ENCODE measurements at regions not wholly inside any gene's neighbourhood (a gene's known extent, or its start where the extent isn't known, plus 50 kb on each side); places are given as distances from the start of the nearest gene placed in this dataset.

DNA sequence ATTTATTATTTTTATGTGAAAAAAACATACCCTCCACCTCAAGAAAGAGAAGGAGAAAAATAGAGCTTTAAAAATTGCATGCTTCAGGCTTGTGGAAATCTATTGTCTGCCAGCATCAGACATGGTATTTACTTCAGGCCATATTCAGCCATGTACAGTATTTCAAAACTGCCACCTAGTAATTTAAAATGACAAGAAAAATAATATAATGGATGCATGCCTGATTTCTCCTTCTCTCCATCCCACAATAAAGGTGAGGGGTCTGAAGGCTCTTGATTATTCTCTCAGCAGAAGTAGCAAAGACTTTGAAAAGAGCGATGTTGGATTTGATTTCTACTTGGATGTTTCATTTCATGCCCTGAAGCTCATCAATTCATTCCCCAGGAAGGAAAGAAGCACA is 250.7 kb downstream of the TBC1D4 start:
- H3K4me3 ChIP-seq (ENCODE audit: low read depth, low read length) = no peak overlapping the region
- no peak for TF ChIP-seq CTCF (IDR thresholded peaks at IDR 0.05; ENCODE audit: low read depth, low read length)

GRCh38 chr13:75226733-75227435 is 255.1 kb downstream of the TBC1D4 start:
- no peak for TF ChIP-seq CTCF (IDR thresholded peaks at IDR 0.05; ENCODE audit: low read depth, low read length)
- no peak overlapping the region for H3K4me3 ChIP-seq (ENCODE audit: low read depth, low read length)

DNA sequence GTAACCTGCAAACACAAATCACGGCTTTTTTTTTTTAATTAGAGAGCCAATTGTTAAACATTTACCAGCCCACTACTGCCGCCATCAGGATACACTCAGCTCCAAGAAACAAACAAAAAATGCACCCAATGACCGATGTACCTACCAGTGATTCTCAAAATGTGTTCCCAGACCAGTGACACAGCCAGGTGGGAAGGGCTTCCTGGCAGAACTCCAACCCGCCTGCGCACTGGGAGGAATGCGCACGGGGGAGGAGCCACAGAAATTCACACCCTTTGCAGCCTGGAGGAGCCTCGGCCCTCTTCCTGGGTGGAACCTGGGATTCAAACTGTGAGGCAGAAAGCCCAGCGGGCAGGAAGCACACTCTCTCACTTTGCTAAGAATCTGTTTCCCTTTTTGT is 255.9 kb downstream of the TBC1D4 start:
- no peak overlapping the region for H3K4me3 ChIP-seq (ENCODE audit: low read depth, low read length)
- TF ChIP-seq CTCF (IDR thresholded peaks at IDR 0.05; ENCODE audit: low read depth, low read length) = no peak

DNA sequence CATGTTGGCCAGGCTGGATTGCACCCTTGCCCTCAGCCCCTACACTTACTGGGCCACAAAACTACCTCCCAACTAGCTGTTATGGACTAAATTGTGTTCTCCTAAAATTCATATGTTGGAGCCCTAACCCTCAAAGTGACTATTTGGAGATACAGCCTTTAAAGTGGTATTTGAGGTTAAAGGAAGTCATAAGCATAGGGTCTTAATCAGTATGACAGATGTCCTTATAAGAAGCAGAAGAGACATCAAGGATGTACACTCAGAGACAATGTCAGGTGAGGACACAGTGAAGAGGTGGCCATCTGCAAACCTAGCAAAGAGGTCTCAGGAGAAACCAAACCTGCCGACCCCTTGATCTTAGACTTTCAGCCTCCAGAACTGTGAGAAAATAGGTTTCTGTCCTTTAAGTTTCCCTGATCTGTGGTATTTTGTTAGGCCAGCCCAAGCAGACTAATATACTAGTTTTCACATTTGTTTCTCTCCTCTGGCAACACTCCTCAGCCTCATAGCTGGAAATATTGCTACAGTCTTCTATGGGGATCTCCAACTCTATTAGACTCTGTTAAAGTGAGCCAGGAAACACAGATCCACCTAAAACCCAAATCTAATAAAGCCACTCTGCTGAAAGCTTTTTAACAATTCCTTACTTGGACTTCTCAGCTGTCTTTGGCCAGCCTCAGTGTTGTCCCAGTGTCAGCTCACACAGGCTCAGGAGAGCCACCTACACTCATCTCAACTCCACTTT is 256.5 kb downstream of the TBC1D4 start:
- TF ChIP-seq CTCF (IDR thresholded peaks at IDR 0.05; ENCODE audit: low read depth, low read length) = no peak
- no peak overlapping the region for H3K4me3 ChIP-seq (ENCODE audit: low read depth, low read length)

DNA sequence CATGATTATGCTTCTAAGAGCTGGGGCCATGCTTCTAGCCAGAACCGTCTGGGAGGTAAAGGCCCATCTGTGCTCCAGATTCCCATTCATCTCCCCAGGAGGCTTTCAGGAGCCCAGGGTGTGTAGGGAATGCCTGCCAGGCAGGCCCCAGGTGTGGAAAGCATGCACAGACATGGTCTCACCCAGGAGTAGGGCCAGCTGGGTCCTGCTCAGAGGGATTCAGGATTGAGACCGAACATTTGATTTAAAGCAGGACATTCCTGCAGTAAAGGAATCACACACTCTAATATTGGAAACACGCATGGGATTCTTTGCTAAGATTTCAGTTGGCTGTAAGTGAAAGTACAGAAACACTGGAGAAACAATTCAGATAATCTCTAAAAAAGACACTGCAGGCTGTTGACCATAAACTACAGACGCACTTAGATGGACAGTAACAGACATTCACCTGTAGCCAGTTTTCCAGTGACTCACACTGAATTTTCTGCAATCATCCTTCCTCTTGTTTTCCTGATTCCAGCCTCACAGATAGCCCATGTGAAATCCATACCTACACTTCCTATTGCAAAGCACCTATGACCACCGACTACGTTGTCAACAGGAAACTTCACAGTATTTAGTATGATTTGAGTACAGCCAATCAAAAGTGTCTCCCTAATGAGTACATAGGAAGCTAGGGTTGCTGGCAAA is 257.8 kb downstream of the TBC1D4 start:
- H3K4me3 ChIP-seq (ENCODE audit: low read depth, low read length) = no peak overlapping the region
- no peak for TF ChIP-seq CTCF (IDR thresholded peaks at IDR 0.05; ENCODE audit: low read depth, low read length)

DNA sequence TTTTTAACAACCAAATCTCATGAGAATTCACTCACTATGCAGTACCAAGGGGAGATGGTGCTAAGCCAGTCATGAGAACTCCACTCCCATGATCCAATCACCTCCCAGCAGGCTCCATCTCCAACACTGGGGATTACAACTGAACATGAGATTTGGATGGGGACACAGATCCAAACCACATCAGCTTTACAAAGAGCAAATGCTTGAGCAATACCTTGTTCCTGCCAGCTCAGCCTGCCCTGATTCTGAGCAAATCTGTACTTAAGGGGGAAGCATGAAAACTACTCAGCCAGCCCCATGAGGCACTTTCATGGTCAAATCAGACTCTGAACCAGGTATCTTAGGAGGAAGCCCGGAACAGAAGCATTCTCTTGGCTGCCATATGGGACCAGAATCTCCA is 259.9 kb downstream of the TBC1D4 start:
- TF ChIP-seq CTCF (IDR thresholded peaks at IDR 0.05; ENCODE audit: low read depth, low read length) = no peak
- no peak overlapping the region for H3K4me3 ChIP-seq (ENCODE audit: low read depth, low read length)

- no peak for TF ChIP-seq CTCF (IDR thresholded peaks at IDR 0.05; ENCODE audit: low read depth, low read length)
- H3K4me3 ChIP-seq (ENCODE audit: low read depth, low read length) = no peak overlapping the region
Observed at GRCh38 chr13:75220861-75221260, 261.1 kb downstream of the TBC1D4 start.
